ENCODE measurements at regions not wholly inside any gene's neighbourhood (a gene's known extent, or its start where the extent isn't known, plus 50 kb on each side); places are given as distances from the start of the nearest gene placed in this dataset.

DNA sequence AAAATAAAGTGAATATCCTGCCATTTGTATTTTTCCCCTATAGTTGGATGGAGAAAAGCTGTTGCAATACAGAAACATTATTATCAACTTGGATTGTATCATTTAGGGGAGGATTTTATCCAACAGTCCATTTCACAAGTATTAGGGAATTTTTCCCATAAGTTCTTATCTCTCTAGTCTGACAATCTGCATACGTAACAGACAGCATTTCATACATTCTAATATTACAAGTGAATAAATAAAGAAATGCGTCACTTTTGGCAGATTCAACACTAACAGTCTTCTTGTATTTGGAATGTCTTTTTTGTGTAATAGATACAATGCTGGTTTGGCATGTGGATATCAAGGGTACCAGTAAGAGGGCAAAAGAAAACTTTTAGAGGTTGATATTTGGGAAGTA, 795.3 kb upstream of the ARRDC4 start:
- TF ChIP-seq, protein P1, sequence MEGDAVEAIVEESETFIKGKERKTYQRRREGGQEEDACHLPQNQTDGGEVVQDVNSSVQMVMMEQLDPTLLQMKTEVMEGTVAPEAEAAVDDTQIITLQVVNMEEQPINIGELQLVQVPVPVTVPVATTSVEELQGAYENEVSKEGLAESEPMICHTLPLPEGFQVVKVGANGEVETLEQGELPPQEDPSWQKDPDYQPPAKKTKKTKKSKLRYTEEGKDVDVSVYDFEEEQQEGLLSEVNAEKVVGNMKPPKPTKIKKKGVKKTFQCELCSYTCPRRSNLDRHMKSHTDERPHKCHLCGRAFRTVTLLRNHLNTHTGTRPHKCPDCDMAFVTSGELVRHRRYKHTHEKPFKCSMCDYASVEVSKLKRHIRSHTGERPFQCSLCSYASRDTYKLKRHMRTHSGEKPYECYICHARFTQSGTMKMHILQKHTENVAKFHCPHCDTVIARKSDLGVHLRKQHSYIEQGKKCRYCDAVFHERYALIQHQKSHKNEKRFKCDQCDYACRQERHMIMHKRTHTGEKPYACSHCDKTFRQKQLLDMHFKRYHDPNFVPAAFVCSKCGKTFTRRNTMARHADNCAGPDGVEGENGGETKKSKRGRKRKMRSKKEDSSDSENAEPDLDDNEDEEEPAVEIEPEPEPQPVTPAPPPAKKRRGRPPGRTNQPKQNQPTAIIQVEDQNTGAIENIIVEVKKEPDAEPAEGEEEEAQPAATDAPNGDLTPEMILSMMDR (conservative IDR thresholded peaks at IDR 0.05; ENCODE audit: low read length): no peak
- no peak for TF ChIP-seq EZH2phosphoT487 (IDR thresholded peaks at IDR 0.05; ENCODE audit: borderline replicate concordance, low read depth, low read length)
